HG03066 (cell line): ENCODE measurements at regions not wholly inside any gene's neighbourhood (a gene's known extent, or its start where the extent isn't known, plus 50 kb on each side); places are given as distances from the start of the nearest gene placed in this dataset.
"Not testable (repeated sequence)": the region's sequence is repeated elsewhere in the genome, so short reads cannot be mapped to it uniquely, and the experiment has no call there.

Experiments used
- ATAC-seq: cut with Tn5 transposase; IDR thresholded peaks from one replicate; pipeline ENCODE4 v1.9.1; 2021; ENCODE audit warnings: low read depth; ENCODE audit not compliant: unreplicated experiment

GRCh38 chr16:66036793-66037715, 329.4 kb upstream of the CDH5 start:
- ATAC-seq: no peak

DNA sequence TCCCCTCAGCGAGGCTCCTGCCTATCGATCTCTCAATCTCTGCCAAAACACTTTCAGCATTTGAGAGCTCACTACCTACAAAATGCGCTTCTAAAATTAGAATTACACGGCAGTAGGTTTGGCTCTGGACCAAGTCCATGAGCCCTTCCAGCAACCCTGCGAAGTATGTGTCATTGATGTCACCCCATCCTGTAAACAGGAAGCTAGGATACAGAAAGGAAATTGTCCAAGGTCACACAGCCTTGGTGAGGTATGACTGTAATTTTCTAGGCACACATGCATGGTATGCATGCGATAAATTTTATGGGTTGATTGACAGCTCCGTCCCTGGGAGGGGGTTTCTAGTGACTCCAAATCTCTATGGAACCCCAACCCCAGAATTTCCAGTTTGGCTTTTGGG, 330.3 kb upstream of the CDH5 start:
- ATAC-seq: no peak

GRCh38 chr16:66035096-66035495, 331.4 kb upstream of the CDH5 start:
- ATAC-seq: no peak

- no peak for ATAC-seq
Observed at GRCh38 chr16:66032841-66033240, 333.6 kb upstream of the CDH5 start.

- ATAC-seq: no peak
Observed at GRCh38 chr16:66030036-66030435, 336.5 kb upstream of the CDH5 start.

GRCh38 chr16:66028510-66029216, 337.8 kb upstream of the CDH5 start:
- no peak for ATAC-seq

DNA sequence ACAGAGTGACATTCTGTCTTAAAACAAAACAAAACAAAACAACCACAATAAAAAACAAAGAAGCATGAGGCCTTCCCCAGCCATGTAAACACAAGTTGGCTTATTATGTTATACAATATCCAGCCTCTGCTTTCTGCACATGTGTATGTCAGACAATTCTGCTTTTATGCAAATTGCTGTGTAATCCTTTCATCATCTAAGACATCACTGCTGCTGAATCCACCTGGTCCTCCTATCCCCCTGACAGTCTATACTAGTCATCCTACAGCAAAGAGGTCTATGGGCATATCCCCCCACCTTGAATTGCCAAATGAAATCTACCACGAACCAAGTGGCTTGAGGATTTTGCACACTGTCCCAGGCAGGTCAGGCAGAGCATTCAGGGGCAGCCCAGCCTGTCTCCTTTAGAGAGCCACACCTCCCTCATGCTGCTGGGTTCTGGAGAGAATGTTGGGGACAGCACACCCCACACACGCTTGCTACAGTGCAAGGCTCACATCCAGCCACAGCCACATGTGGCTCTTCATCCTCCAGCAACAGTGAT, 339.6 kb upstream of the CDH5 start:
- ATAC-seq: no peak

- no peak for ATAC-seq
Observed at GRCh38 chr16:66026211-66026610, 340.3 kb upstream of the CDH5 start.

GRCh38 chr16:66025751-66026150, 340.7 kb upstream of the CDH5 start:
- ATAC-seq: no peak

GRCh38 chr16:66024567-66024966, 341.9 kb upstream of the CDH5 start:
- not testable (repeated sequence) for ATAC-seq

- no peak for ATAC-seq
Observed at GRCh38 chr16:66023481-66023880, 343.0 kb upstream of the CDH5 start.

- no peak for ATAC-seq
Observed at GRCh38 chr16:66020642-66021041, 345.8 kb upstream of the CDH5 start.

DNA sequence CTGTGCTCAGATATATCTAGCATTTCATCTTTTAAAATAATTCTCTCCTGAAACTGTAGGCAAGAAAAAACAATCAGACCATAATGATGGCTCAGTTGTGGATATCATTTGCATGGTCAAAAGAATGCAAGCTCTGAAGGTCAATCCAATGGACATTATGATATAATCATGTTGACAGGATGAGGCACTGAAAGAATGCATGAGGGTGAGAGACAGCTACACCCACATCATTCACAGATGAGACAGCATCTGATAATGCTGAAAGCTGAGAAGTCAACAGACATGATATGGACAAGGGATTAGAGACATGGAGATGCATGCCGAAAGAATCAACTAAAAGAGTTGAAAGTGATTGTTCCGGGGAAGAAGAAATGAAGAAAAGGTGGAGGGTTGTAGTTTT, 346.4 kb upstream of the CDH5 start:
- ATAC-seq: no peak

GRCh38 chr16:66019502-66019901, 347.0 kb upstream of the CDH5 start:
- ATAC-seq: not testable (repeated sequence)

- no peak for ATAC-seq
Observed at GRCh38 chr16:66014221-66014620, 352.3 kb upstream of the CDH5 start.

- ATAC-seq: no peak
Observed at GRCh38 chr16:66013486-66013885, 353.0 kb upstream of the CDH5 start.

DNA sequence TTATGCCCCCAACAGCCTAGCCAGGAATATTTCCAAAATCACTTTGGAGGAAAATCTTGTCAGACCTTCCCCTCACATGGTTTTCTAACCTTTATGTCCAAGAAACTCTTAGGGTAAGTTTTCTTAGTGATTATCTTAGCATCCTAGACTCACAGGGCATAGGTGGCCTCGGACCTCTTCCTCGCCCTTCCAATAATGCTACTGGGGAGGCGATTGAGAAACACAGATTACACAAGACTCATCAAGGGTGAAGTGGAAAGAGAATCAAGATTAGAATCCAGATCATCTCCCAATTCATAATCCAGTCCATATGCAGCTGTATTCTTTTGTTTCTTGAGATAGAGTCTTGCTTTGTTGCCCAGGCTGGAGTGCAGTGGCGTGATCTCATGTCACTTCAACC, 358.4 kb upstream of the CDH5 start:
- ATAC-seq: no peak

GRCh38 chr16:66007717-66008116, 358.8 kb upstream of the CDH5 start:
- ATAC-seq: no peak

GRCh38 chr16:66006485-66006884, 360.0 kb upstream of the CDH5 start:
- ATAC-seq: no peak

GRCh38 chr16:66004699-66005098, 361.8 kb upstream of the CDH5 start:
- ATAC-seq: no peak

- ATAC-seq: no peak
Observed at GRCh38 chr16:66003201-66003600, 363.3 kb upstream of the CDH5 start.

DNA sequence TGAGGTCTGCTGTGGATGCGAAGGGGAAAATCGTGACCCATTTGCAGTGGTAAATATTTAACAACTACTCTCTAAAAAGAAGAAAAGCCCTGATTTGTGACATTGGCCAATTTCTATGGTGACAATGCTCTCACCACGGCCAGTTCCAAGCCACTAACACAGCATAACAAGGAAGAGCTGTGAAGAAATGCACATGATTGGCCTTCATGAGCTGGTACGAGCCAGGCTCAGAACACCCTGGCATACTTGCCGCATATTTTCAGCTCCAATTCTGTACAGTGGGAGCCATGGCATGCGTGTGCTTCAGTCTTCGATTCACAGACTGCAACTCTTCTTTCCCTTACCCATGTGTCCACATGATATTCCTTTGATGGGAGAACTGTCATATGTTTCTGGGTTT, 363.9 kb upstream of the CDH5 start:
- no peak for ATAC-seq
